Erythroblast (primary cell): ENCODE measurements at regions not wholly inside any gene's neighbourhood (a gene's known extent, or its start where the extent isn't known, plus 50 kb on each side); places are given as distances from the start of the nearest gene placed in this dataset.

ENCODE experiments used
- GATA1 ChIP-seq: IDR thresholded peaks from 2 replicates; pipeline ENCODE4 v1.6.1; 2011; ENCODE audit warnings: low read depth, mild to moderate bottlenecking, control low read depth, low read length, moderate library complexity
- POLR2A ChIP-seq: IDR thresholded peaks from 2 replicates; pipeline ENCODE4 v1.6.1; 2011; ENCODE audit warnings: mild to moderate bottlenecking, low read length

DNA sequence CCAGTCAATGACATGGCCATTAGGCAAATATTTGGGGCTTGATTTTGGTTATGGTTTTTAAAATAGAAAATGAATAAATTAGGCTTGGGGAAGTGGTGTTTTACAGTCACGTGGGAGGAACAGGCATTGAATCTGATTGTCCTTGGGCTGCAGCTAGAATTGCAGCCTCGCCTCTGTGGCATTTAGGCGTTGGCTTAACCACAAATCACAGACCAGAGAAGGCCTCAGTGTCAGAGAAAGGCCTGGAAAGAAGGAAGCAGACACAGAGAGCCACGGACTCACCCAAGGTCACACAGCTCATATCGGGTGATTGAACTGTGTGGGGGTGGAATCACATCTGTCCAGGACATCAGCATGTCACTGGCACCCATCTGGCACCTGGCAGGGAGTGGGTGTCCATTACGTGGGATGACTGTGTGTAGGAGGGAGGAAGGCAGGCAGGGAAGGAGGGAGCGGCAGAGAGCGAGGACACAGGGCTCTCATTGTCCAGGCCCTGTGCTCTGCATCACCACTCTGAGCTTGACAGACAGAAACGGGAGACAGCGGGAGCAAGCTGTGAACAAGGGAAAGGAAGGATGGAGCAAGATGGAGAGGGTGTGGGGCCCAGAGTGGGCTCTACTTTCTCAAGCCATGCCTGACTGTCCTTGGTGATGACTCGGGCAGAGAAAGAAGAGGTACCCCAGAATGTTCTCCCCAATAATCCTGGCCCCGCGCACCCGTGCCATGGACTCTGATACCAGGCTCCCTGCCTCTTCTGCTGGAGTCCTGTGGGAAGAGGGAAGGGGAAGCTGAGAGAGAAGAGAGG lies 186.4 kb downstream of the FAM43A start:
- TF ChIP-seq POLR2A: no peak
- TF ChIP-seq GATA1: no peak
